22Rv1 (cell line): ENCODE measurements at regions not wholly inside any gene's neighbourhood (a gene's known extent, or its start where the extent isn't known, plus 50 kb on each side); places are given as distances from the start of the nearest gene placed in this dataset.

Experiments
- ZFX ChIP-seq: fragments of 450-650 bp; IDR thresholded peaks from 2 replicates; pipeline ENCODE4 v1.6.1; 2017; ENCODE audit warnings: antibody characterized with exemption, borderline replicate concordance
- TF ChIP-seq, protein P1 (sequence below): fragments of 450-650 bp; IDR thresholded peaks from 2 replicates; pipeline ENCODE4 v1.5.1; 2017; ENCODE audit warnings: mild to moderate bottlenecking

DNA sequence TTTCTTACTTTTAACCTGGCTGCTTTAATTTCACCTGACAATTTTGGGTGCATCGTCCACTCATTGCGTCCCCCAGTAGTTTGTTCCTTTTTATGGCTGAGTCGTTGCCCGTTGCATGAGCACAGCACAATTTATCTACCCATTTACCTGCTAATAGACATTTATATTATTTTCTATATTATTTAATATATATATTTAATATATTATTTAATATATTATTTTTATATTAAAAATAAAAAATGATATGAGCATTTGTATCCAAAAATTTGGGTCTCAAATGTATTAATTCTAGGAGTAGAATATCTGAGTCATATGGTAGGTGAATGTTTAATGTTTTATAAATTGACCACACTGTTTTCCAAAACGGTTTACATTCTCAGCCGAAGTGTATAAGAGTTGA is 300.2 kb downstream of the THBS2 start:
- TF ChIP-seq, protein P1, sequence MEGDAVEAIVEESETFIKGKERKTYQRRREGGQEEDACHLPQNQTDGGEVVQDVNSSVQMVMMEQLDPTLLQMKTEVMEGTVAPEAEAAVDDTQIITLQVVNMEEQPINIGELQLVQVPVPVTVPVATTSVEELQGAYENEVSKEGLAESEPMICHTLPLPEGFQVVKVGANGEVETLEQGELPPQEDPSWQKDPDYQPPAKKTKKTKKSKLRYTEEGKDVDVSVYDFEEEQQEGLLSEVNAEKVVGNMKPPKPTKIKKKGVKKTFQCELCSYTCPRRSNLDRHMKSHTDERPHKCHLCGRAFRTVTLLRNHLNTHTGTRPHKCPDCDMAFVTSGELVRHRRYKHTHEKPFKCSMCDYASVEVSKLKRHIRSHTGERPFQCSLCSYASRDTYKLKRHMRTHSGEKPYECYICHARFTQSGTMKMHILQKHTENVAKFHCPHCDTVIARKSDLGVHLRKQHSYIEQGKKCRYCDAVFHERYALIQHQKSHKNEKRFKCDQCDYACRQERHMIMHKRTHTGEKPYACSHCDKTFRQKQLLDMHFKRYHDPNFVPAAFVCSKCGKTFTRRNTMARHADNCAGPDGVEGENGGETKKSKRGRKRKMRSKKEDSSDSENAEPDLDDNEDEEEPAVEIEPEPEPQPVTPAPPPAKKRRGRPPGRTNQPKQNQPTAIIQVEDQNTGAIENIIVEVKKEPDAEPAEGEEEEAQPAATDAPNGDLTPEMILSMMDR, result no peak
- no peak for TF ChIP-seq ZFX
